D721Med (cell line): ENCODE measurements at regions not wholly inside any gene's neighbourhood (a gene's known extent, or its start where the extent isn't known, plus 50 kb on each side); places are given as distances from the start of the nearest gene placed in this dataset.
"Not testable (repeated sequence)": the region's sequence is repeated elsewhere in the genome, so short reads cannot be mapped to it uniquely, and the experiment has no call there.

ENCODE experiments used
- DNase-seq: peaks from one replicate; pipeline ENCODE4 v3.0.0; 2011; ENCODE audit warnings: low spot score; ENCODE audit not compliant: insufficient read length
- FAIRE-seq: peaks from 2 replicates; lab custom pipeline; 2011; peaks lifted over from hg19 to GRCh38; lab: Jason Lieb, UNC
- CTCF ChIP-seq: IDR thresholded peaks from 2 replicates; pipeline ENCODE4 v1.5.1; 2012; ENCODE audit warnings: mild to moderate bottlenecking, control low read depth; ENCODE audit not compliant: insufficient read depth; ENCODE audit errors: missing control alignments

DNA sequence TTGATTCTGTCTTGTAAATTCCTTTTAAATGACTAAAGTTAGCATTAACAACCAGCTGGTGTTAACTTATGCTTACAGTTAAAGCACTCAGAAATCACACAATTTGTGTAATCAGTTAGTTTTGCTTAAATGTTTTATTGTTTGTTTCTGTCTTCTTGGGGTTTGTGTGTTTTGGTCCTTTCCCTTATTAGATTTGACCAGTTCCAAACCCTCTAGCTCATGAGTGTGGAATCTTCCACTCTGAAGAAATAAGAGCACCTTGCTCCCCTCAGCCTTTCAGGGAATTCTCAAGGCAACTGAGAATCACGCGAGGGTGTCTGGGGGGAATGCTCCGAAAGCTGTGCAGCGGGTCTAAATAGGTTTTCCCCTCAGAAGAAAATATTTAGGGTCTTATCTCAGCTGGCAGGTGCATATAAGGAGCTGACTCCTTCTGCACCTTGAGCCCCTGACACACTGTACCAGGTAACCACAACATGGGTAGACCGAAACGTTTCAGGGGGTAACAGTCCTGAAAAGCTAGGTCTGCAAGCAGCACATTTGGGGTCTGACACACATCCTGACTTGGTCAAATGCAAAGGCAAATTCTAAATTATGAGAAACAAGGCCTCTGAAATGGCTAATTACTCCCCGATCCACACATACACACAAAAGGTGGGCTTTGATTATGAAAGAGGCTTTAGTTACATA, 188.1 kb upstream of the ETV3 start:
- no peak for TF ChIP-seq CTCF
- no peak for DNase-seq
- FAIRE-seq: no peak

- FAIRE-seq (no peak), DNase-seq (no peak)
- no peak for TF ChIP-seq CTCF
Measured at GRCh38 chr1:157325220-157325619, 187.0 kb upstream of the ETV3 start.

DNA sequence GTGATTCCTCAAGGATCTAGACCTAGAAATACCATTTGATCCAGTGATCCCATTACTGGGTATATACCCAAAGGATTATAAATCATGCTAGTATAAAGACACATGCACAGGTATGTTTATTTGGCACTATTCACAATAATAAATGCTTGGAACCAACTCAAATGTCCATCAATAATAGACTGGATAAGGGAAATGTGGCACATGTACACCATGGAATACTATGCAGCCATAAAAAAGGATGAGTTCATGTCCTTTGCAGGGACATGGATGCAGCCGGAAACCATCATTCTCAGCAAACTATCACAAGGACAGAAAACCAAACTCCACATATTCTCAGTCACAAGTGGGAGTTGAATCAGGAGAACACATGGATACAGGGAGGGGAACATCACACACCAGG, 183.8 kb upstream of the ETV3 start:
- not testable (repeated sequence) for FAIRE-seq, DNase-seq

GRCh38 chr1:157319567-157319966, 181.4 kb upstream of the ETV3 start:
- no peak for DNase-seq

DNA sequence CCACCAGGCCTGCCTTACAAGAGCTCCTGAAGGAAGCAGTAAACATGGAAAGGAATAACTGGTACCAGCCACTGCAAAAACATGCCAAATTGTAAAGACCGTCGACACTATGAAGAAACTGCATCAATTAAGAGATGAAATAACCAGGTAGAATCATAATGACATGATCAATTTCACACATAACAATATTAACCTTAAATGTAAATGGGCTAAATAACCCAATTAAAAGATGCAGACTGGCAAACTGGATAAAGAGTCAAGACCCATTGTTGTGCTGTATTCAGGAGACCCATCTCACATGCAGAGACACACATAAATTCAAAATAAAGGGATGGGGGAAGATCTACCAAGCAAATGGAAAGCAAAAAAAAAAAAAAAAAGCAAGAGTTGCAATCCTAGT, 179.0 kb upstream of the ETV3 start:
- not testable (repeated sequence) for DNase-seq, FAIRE-seq

More at GRCh38 chr1:157319567-157319966, 181.4 kb upstream of the ETV3 start:
- TF ChIP-seq CTCF: no peak
- no peak for FAIRE-seq

GRCh38 chr1:157315544-157315943, 177.3 kb upstream of the ETV3 start:
- TF ChIP-seq CTCF: no peak
- DNase-seq (no peak), FAIRE-seq (no peak)

- DNase-seq (no peak), FAIRE-seq (no peak)
- no peak for TF ChIP-seq CTCF
Measured at GRCh38 chr1:157314408-157314807, 176.2 kb upstream of the ETV3 start.

GRCh38 chr1:157313240-157313807, 175.1 kb upstream of the ETV3 start:
- DNase-seq (no peak), FAIRE-seq (no peak)
- no peak for TF ChIP-seq CTCF
